SW480 (cell line): ENCODE measurements at regions not wholly inside any gene's neighbourhood (a gene's known extent, or its start where the extent isn't known, plus 50 kb on each side); places are given as distances from the start of the nearest gene placed in this dataset.
"Not testable (repeated sequence)": the region's sequence is repeated elsewhere in the genome, so short reads cannot be mapped to it uniquely, and the experiment has no call there.

Source experiments
- DNase-seq: peaks from one replicate; pipeline ENCODE4 v3.0.0-alpha.2; 2016; ENCODE audit warnings: low spot score

- DNase-seq, result no peak
These were observed 170.2 kb upstream of the PITRM1 start for GRCh38 chr10:3342771-3343170.

GRCh38 chr10:3340127-3340730 lies 167.6 kb upstream of the PITRM1 start:
- no peak for DNase-seq

GRCh38 chr10:3339531-3339950 lies 167.0 kb upstream of the PITRM1 start:
- no peak for DNase-seq

GRCh38 chr10:3339121-3339520 lies 166.5 kb upstream of the PITRM1 start:
- no peak for DNase-seq

GRCh38 chr10:3337741-3338140 lies 165.2 kb upstream of the PITRM1 start:
- no peak for DNase-seq

- no peak for DNase-seq
These were observed 164.2 kb upstream of the PITRM1 start for GRCh38 chr10:3336673-3337293.

- no peak for DNase-seq
These were observed 160.8 kb upstream of the PITRM1 start for GRCh38 chr10:3333426-3333825.

GRCh38 chr10:3331690-3332230 lies 159.2 kb upstream of the PITRM1 start:
- DNase-seq, result no peak

- DNase-seq, result no peak
These were observed 158.6 kb upstream of the PITRM1 start for GRCh38 chr10:3331187-3331586.

- DNase-seq, result peak; percentile 43
These were observed 158.1 kb upstream of the PITRM1 start for GRCh38 chr10:3330663-3331062.

GRCh38 chr10:3325954-3326750 lies 153.6 kb upstream of the PITRM1 start:
- DNase-seq, result peak; percentile 1

GRCh38 chr10:3324612-3325038 lies 152.0 kb upstream of the PITRM1 start:
- no peak for DNase-seq

- DNase-seq, result no peak
These were observed 151.4 kb upstream of the PITRM1 start for GRCh38 chr10:3323865-3324498.

GRCh38 chr10:3321123-3321522 lies 148.5 kb upstream of the PITRM1 start:
- DNase-seq, result no peak

GRCh38 chr10:3319811-3320226 lies 147.2 kb upstream of the PITRM1 start:
- no peak for DNase-seq

GRCh38 chr10:3318480-3318807 lies 145.9 kb upstream of the PITRM1 start:
- DNase-seq, result not testable (repeated sequence)

GRCh38 chr10:3317553-3318479 lies 145.2 kb upstream of the PITRM1 start:
- not testable (repeated sequence) for DNase-seq

- peak; percentile 36 for DNase-seq
These were observed 142.0 kb upstream of the PITRM1 start for GRCh38 chr10:3314445-3315085.

GRCh38 chr10:3313784-3314444 lies 141.3 kb upstream of the PITRM1 start:
- peak; percentile 44 for DNase-seq

- DNase-seq, result no peak
These were observed 139.9 kb upstream of the PITRM1 start for GRCh38 chr10:3312403-3312940.
